ENCODE measurements at regions not wholly inside any gene's neighbourhood (a gene's known extent, or its start where the extent isn't known, plus 50 kb on each side); places are given as distances from the start of the nearest gene placed in this dataset.
"Not testable (repeated sequence)": the region's sequence is repeated elsewhere in the genome, so short reads cannot be mapped to it uniquely, and the experiment has no call there.

DNA sequence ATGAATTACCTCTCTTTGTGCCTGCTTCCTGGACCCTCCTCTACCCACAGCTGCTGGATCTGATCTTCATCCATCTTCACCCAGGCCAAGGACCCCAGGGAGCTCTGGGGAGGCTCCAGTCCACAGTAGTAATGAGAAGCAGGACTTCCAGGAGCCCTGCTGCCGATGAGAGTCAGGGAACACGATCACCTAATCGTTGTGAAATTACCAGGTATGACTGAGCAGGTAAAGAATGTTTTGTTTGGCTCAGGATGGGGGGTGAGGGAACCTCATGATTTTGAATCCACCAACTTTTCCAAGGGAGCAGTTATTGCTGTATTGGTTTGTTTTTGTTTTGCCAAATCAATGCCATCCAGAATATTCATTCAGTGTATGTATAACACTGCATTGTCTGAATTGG lies 454.0 kb downstream of the PLPP3 start:
- no peaks in the 10 kb centered on the region for H4K20me1 ChIP-seq (ENCODE audit: insufficient read depth, low read length)

DNA sequence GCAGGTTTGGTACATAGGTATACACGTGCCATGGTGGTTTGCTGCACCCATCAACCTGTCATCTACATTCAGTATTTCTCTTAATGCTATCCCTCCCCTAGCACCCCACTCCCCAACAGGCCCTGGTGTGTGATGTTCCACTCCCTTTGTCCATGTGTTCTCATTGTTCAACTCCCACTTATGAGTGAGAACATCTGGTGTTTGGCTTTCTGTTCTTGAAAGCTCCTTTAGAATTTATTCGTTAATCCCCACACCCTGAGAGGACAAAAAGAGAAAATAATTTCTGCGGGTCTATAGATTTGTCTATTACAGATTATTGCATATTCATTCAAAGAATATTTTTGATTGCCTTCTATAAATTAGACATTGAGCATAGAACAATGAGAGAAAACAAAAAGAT lies 455.5 kb downstream of the PLPP3 start:
- Histone ChIP-seq H3K36me3 (replicated peaks; ENCODE audit: low read depth, low read length) (no peaks in the 10 kb centered on the region), H3K4me2 (ENCODE audit: low read length) (no peak overlapping the region), H3K4me3 (ENCODE audit: low read length) (no peak overlapping the region), H4K20me1 (ENCODE audit: insufficient read depth, low read length) (no peaks in the 10 kb centered on the region), H3K4me1 (ENCODE audit: low read length) (no peaks in the 10 kb centered on the region), H3K79me2 (ENCODE audit: low read length) (no peaks in the 10 kb centered on the region), H2AFZ (ENCODE audit: low read depth, low read length) (no peak overlapping the region), H3K27ac (ENCODE audit: low read length) (no peak overlapping the region), H3K27me3 (ENCODE audit: low read depth, low read length) (no peaks in the 10 kb centered on the region), H3K9ac (ENCODE audit: low read length) (no peak overlapping the region), H3K9me3 (ENCODE audit: insufficient read depth, low read length) (no peaks in the 10 kb centered on the region)
- no peak for TF ChIP-seq EZH2phosphoT487 (IDR thresholded peaks at IDR 0.05; ENCODE audit: low read depth)
- TF ChIP-seq, protein P1, sequence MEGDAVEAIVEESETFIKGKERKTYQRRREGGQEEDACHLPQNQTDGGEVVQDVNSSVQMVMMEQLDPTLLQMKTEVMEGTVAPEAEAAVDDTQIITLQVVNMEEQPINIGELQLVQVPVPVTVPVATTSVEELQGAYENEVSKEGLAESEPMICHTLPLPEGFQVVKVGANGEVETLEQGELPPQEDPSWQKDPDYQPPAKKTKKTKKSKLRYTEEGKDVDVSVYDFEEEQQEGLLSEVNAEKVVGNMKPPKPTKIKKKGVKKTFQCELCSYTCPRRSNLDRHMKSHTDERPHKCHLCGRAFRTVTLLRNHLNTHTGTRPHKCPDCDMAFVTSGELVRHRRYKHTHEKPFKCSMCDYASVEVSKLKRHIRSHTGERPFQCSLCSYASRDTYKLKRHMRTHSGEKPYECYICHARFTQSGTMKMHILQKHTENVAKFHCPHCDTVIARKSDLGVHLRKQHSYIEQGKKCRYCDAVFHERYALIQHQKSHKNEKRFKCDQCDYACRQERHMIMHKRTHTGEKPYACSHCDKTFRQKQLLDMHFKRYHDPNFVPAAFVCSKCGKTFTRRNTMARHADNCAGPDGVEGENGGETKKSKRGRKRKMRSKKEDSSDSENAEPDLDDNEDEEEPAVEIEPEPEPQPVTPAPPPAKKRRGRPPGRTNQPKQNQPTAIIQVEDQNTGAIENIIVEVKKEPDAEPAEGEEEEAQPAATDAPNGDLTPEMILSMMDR (IDR thresholded peaks at IDR 0.05; ENCODE audit: low read depth, low read length) = no peak

More for the DNA sequence above, 454.0 kb downstream of the PLPP3 start:
- H3K9me3 ChIP-seq (ENCODE audit: insufficient read depth, low read length) = no peaks in the 10 kb centered on the region
- TF ChIP-seq, protein P1 (IDR thresholded peaks at IDR 0.05; ENCODE audit: low read depth, low read length) = no peak
- TF ChIP-seq EZH2phosphoT487 (IDR thresholded peaks at IDR 0.05; ENCODE audit: low read depth) = no peak
- no peak overlapping the region for H3K4me3 ChIP-seq (ENCODE audit: low read length)
- no peaks in the 10 kb centered on the region for H3K36me3 ChIP-seq (replicated peaks; ENCODE audit: low read depth, low read length)
- H3K79me2 ChIP-seq (ENCODE audit: low read length) = no peaks in the 10 kb centered on the region
- H2AFZ ChIP-seq (ENCODE audit: low read depth, low read length) = no peak overlapping the region
- H3K27me3 ChIP-seq (ENCODE audit: low read depth, low read length) = no peaks in the 10 kb centered on the region
- H3K4me2 ChIP-seq (ENCODE audit: low read length) = no peak overlapping the region
- no peak overlapping the region for H3K9ac ChIP-seq (ENCODE audit: low read length)
- H3K27ac ChIP-seq (ENCODE audit: low read length) = no peak overlapping the region
- H3K4me1 ChIP-seq (ENCODE audit: low read length) = no peaks in the 10 kb centered on the region

DNA sequence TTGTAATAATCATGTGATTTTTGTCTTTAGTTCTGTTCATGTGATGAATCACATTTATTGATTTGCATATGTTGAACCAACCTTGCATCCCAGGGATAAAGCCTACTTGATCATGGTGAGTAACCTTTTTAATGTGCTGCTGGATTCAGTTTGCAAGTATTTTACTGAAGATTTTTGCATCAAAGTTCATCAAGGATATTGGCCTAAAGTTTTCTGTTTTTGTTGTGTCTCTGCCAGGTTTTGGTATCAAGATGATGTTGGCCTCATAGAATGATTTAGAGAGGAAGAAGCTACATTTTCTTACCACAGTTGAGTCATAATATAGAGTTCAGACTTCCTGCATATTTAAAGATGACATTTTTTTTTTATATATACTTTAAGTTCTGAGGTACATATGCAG lies 455.9 kb downstream of the PLPP3 start:
- Histone ChIP-seq H3K79me2 (ENCODE audit: low read length) (no peaks in the 10 kb centered on the region), H4K20me1 (ENCODE audit: insufficient read depth, low read length) (no peaks in the 10 kb centered on the region), H3K27me3 (ENCODE audit: low read depth, low read length) (no peaks in the 10 kb centered on the region), H3K4me1 (ENCODE audit: low read length) (no peaks in the 10 kb centered on the region), H3K27ac (ENCODE audit: low read length) (no peak overlapping the region), H2AFZ (ENCODE audit: low read depth, low read length) (no peak overlapping the region), H3K36me3 (replicated peaks; ENCODE audit: low read depth, low read length) (no peaks in the 10 kb centered on the region), H3K4me2 (ENCODE audit: low read length) (no peak overlapping the region), H3K9me3 (ENCODE audit: insufficient read depth, low read length) (no peaks in the 10 kb centered on the region), H3K9ac (ENCODE audit: low read length) (no peak overlapping the region), H3K4me3 (ENCODE audit: low read length) (no peak overlapping the region)
- TF ChIP-seq, protein P1 (IDR thresholded peaks at IDR 0.05; ENCODE audit: low read depth, low read length) = no peak
- no peak for TF ChIP-seq EZH2phosphoT487 (IDR thresholded peaks at IDR 0.05; ENCODE audit: low read depth)

DNA sequence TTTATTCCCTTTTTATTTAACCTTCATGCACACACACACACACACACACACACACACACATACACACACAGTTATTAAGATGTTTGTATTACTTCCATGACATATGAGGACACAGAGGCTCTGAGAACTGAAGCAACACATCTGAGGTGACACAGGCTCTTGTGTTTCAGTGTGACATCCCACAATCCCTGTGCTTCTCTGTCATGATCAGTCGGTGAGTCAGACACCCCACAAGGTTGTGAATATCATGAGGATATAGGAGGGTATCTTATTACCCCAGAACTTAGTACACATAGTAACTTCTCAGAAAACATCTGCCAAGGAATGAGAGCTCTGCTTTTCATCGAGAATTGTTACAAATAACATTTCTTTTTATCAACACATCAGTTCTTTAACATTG lies 459.3 kb downstream of the PLPP3 start:
- H4K20me1 ChIP-seq (ENCODE audit: insufficient read depth, low read length) = no peaks in the 10 kb centered on the region
- H3K4me1 ChIP-seq (ENCODE audit: low read length) = no peaks in the 10 kb centered on the region
- H3K27me3 ChIP-seq (ENCODE audit: low read depth, low read length) = no peaks in the 10 kb centered on the region
- H3K79me2 ChIP-seq (ENCODE audit: low read length) = no peaks in the 10 kb centered on the region
- H3K4me2 ChIP-seq (ENCODE audit: low read length) = no peak overlapping the region
- no peak overlapping the region for H3K27ac ChIP-seq (ENCODE audit: low read length)
- H2AFZ ChIP-seq (ENCODE audit: low read depth, low read length) = no peak overlapping the region
- H3K9ac ChIP-seq (ENCODE audit: low read length) = no peak overlapping the region
- no peak overlapping the region for H3K4me3 ChIP-seq (ENCODE audit: low read length)
- no peak for TF ChIP-seq EZH2phosphoT487 (IDR thresholded peaks at IDR 0.05; ENCODE audit: low read depth)
- TF ChIP-seq, protein P1 (IDR thresholded peaks at IDR 0.05; ENCODE audit: low read depth, low read length) = no peak
- H3K36me3 ChIP-seq (replicated peaks; ENCODE audit: low read depth, low read length) = no peaks in the 10 kb centered on the region
- H3K9me3 ChIP-seq (ENCODE audit: insufficient read depth, low read length) = no peaks in the 10 kb centered on the region

DNA sequence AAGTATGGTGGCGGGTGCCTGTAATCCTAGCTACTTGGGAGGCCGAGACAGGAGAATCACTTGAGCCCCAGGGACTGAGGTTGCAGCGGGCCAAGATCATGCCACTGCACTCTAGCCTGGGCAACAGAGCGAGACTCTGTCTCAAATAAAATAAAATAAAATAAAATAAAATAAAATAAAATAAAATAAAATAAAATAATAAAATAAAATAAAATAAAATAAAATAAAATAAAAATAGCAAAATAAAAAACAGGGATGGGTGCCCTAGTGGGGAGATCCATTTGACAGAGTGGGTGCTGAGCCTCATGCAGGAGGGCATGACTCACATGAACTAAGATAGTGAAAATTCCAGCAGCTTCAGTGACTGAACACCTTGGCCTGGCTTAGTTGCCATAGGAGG lies 460.7 kb downstream of the PLPP3 start:
- not testable (repeated sequence) for H3K79me2 ChIP-seq (ENCODE audit: low read length); H3K27me3 ChIP-seq (ENCODE audit: low read depth, low read length); H3K4me3 ChIP-seq (ENCODE audit: low read length); H3K9me3 ChIP-seq (ENCODE audit: insufficient read depth, low read length); H3K4me2 ChIP-seq (ENCODE audit: low read length); H3K36me3 ChIP-seq (replicated peaks; ENCODE audit: low read depth, low read length); H3K27ac ChIP-seq (ENCODE audit: low read length); H3K4me1 ChIP-seq (ENCODE audit: low read length); H4K20me1 ChIP-seq (ENCODE audit: insufficient read depth, low read length); H3K9ac ChIP-seq (ENCODE audit: low read length); H2AFZ ChIP-seq (ENCODE audit: low read depth, low read length)

Data from OCI-LY3 (cell line).